PC-9 (cell line): ENCODE measurements at regions not wholly inside any gene's neighbourhood (a gene's known extent, or its start where the extent isn't known, plus 50 kb on each side); places are given as distances from the start of the nearest gene placed in this dataset.

Experiments
- BruUV-seq: library from RNA; stranded (reverse); fragments of 400-500 nt; replicated peaks from 2 replicates; lab custom pipeline; 2021; lab: Mats Ljungman, UMichigan
- CTCF ChIA-PET: fragments of 300-600 bp; sonication (Branson Sonifier 250); formaldehyde crosslinking; loops from one replicate; lab custom pipeline; 2022; ENCODE audit warnings: antibody characterized with exemption; lab: Charles Lee
- POLR2A ChIA-PET: fragments of 300-600 bp; sonication (Branson Sonifier 250); formaldehyde crosslinking; loops from one replicate; lab custom pipeline; 2022; ENCODE audit warnings: antibody characterized with exemption; ENCODE audit not compliant: unreplicated experiment; lab: Charles Lee
- DNase-seq, 2 experiments: peaks; one replicate each; pipeline versions ENCODE4 v3.0.0 to v3.0.0-alpha.2; 2015 to 2022; ENCODE audit warnings: mixed read lengths in 1 of 2
- H2AFZ ChIP-seq: fragments of 200-600 bp; sonication (generic); 2 replicates; pipeline ENCODE4 v1.8.1; 2017; ENCODE audit warnings: antibody characterized with exemption
- H3F3A ChIP-seq: fragments of 200-600 bp; sonication (generic); 2 replicates; pipeline ENCODE4 v1.8.1; 2017; ENCODE audit warnings: antibody characterized with exemption, mild to moderate bottlenecking, low read depth; ENCODE audit not compliant: insufficient read depth
- H3K27ac ChIP-seq: fragments of 200-600 bp; sonication (generic); 2 replicates; pipeline ENCODE4 v1.6.1; 2016; ENCODE audit warnings: mixed run types
- H3K27me3 ChIP-seq: fragments of 200-600 bp; sonication (generic); 2 replicates; pipeline ENCODE4 v1.6.1; 2016; ENCODE audit warnings: low read depth, mixed run types; ENCODE audit not compliant: insufficient read depth
- H3K36me3 ChIP-seq: fragments of 200-600 bp; sonication (generic); 2 replicates; pipeline ENCODE4 v1.6.1; 2016; ENCODE audit warnings: low read depth, mixed run types
- H3K4me1 ChIP-seq: fragments of 200-600 bp; sonication (generic); replicated peaks from 2 replicates; pipeline ENCODE4 v1.6.1; 2016; ENCODE audit warnings: mixed run types; ENCODE audit not compliant: insufficient read depth
- H3K4me2 ChIP-seq: fragments of 200-600 bp; sonication (generic); 2 replicates; pipeline ENCODE4 v1.6.1; 2017; ENCODE audit warnings: mixed run types
- H3K4me3 ChIP-seq: fragments of 200-600 bp; sonication (generic); 2 replicates; pipeline ENCODE4 v1.6.1; 2016; ENCODE audit warnings: mixed run types
- H3K79me2 ChIP-seq: fragments of 200-600 bp; sonication (generic); 2 replicates; pipeline ENCODE4 v1.6.1; 2017; ENCODE audit warnings: low read depth, mixed run types
- H3K9me2 ChIP-seq: fragments of 200-600 bp; sonication (generic); 2 replicates; pipeline ENCODE4 v1.8.1; 2017; ENCODE audit warnings: mild to moderate bottlenecking; ENCODE audit not compliant: insufficient read depth
- H3K9me3 ChIP-seq: fragments of 200-600 bp; sonication (generic); 2 replicates; pipeline ENCODE4 v1.8.1; 2016; ENCODE audit warnings: low read depth; ENCODE audit not compliant: insufficient read depth
- H4K20me1 ChIP-seq: fragments of 200-600 bp; sonication (generic); 2 replicates; pipeline ENCODE4 v1.8.1; 2017; ENCODE audit not compliant: insufficient read depth
- EZH2 ChIP-seq: fragments of 200-600 bp; sonication (generic); IDR thresholded peaks from 2 replicates; pipeline ENCODE4 v1.8.0; 2017; ENCODE audit warnings: antibody characterized with exemption, low read depth
- intact Hi-C: fragments of 100-400 bp; cut with micrococcal nuclease; formaldehyde crosslinking; loops from one replicate; pipeline ENCODE4 v1.10.0; 2022; ENCODE audit not compliant: unreplicated experiment
- TF ChIP-seq, protein P1 (sequence below): fragments of 200-600 bp; sonication (generic); conservative IDR thresholded peaks from 2 replicates; pipeline ENCODE4 v1.6.1; 2017; ENCODE audit warnings: mixed run types, antibody characterized with exemption, mild to moderate bottlenecking, moderate library complexity

DNA sequence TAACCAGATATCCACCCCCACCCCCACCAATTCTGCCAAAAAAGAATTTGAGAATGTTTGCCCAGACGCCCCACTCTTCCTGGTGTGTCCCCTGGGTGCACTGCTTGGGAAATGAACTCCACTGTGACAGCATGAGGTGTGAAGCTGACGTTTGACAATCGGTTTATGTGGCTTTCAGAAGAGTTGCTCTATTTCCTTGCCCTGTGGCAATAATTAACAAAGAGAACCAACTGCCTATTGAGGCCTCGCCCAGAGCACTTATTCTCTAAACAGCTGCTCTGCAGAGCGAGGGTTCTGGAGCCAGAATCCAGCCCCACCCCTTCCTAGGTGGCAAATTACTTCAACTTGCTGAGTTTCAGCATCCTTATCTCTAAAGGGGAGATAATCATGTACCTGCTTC is 115.8 kb upstream of the SIX3 start:
- DNase-seq: no peak
- ChIA-PET CTCF (no interaction called here), POLR2A (no interaction called here)
- Histone ChIP-seq H3K4me2 (no peak overlapping the region), H3K4me3 (no peak overlapping the region), H3F3A (no peaks in the 10 kb centered on the region), H3K9me2 (no peaks in the 10 kb centered on the region), H3K27ac (no peak overlapping the region), H3K36me3 (no peaks in the 10 kb centered on the region), H3K79me2 (no peaks in the 10 kb centered on the region), H3K9me3 (no peaks in the 10 kb centered on the region), H3K4me1 (no peaks in the 10 kb centered on the region), H4K20me1 (no peaks in the 10 kb centered on the region), H3K27me3 (no peaks in the 10 kb centered on the region), H2AFZ (no peak overlapping the region)
- no TSS peak for BruUV-seq
- intact Hi-C loops: no loop called here
- TF ChIP-seq EZH2: no peak
- TF ChIP-seq, protein P1, sequence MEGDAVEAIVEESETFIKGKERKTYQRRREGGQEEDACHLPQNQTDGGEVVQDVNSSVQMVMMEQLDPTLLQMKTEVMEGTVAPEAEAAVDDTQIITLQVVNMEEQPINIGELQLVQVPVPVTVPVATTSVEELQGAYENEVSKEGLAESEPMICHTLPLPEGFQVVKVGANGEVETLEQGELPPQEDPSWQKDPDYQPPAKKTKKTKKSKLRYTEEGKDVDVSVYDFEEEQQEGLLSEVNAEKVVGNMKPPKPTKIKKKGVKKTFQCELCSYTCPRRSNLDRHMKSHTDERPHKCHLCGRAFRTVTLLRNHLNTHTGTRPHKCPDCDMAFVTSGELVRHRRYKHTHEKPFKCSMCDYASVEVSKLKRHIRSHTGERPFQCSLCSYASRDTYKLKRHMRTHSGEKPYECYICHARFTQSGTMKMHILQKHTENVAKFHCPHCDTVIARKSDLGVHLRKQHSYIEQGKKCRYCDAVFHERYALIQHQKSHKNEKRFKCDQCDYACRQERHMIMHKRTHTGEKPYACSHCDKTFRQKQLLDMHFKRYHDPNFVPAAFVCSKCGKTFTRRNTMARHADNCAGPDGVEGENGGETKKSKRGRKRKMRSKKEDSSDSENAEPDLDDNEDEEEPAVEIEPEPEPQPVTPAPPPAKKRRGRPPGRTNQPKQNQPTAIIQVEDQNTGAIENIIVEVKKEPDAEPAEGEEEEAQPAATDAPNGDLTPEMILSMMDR: no peak

GRCh38 chr2:44826601-44827000 is 114.9 kb upstream of the SIX3 start:
- Histone ChIP-seq H3K9me3 (no peaks in the 10 kb centered on the region), H4K20me1 (no peaks in the 10 kb centered on the region), H3K4me2 (no peak overlapping the region), H3K27me3 (no peaks in the 10 kb centered on the region), H2AFZ (no peak overlapping the region), H3K36me3 (no peaks in the 10 kb centered on the region), H3K79me2 (no peaks in the 10 kb centered on the region), H3F3A (no peaks in the 10 kb centered on the region), H3K9me2 (no peaks in the 10 kb centered on the region), H3K27ac (no peak overlapping the region), H3K4me1 (no peaks in the 10 kb centered on the region), H3K4me3 (no peak overlapping the region)
- TF ChIP-seq EZH2: no peak
- TF ChIP-seq, protein P1: no peak
- ChIA-PET POLR2A (no interaction called here), CTCF (no interaction called here)
- DNase-seq: no peak
- intact Hi-C loops: no loop called here
- no TSS peak for BruUV-seq

DNA sequence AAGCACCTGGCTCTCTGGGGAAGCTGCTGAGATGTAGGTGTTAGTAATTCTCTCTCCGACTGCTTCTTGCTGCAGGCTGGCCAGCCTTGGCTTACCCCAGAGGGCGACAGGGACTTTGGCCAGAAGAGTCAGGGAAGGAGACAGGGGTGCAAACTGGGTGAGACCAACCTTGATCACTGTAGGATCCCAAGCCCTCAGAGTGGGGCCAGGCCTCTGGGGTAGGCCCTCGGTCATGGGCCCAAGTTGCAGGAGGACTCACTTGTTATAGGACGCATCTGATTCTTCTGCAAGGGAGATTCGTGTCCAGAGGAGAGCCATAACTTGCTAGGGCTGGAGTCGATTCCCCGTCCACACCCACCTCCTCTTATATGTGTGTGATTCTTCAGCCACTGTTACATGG is 111.7 kb upstream of the SIX3 start:
- TF ChIP-seq, protein P1: no peak
- no peak for TF ChIP-seq EZH2
- Histone ChIP-seq H3K4me3 (no peak overlapping the region), H3F3A (no peaks in the 10 kb centered on the region; the same call in 1 of the 2 replicates), H3K79me2 (no peaks in the 10 kb centered on the region), H3K4me2 (no peak overlapping the region), H4K20me1 (no peaks in the 10 kb centered on the region), H3K4me1 (peaks cover 4% of the 10 kb centered on the region; the same call in 1 of the 2 replicates), H3K9me2 (no peaks in the 10 kb centered on the region), H3K27me3 (no peaks in the 10 kb centered on the region), H2AFZ (no peak overlapping the region), H3K9me3 (no peaks in the 10 kb centered on the region), H3K27ac (no peak overlapping the region), H3K36me3 (no peaks in the 10 kb centered on the region)
- ChIA-PET CTCF (no interaction called here), POLR2A (no interaction called here)
- DNase-seq: no peak
- BruUV-seq: no TSS peak
- intact Hi-C loops: no loop called here
